T47D (cell line): ENCODE measurements at regions not wholly inside any gene's neighbourhood (a gene's known extent, or its start where the extent isn't known, plus 50 kb on each side); places are given as distances from the start of the nearest gene placed in this dataset.

Experiments
- DNase-seq, 2 experiments: peaks; one replicate each; pipeline versions ENCODE4 v3.0.0 to v3.0.0-alpha.2; 2011 to 2012; ENCODE audit warnings: low read depth in 1 of 2, low spot score in 1 of 2
- JUND ChIP-seq: IDR thresholded peaks from 2 replicates; pipeline ENCODE4 v1.6.1; 2012; ENCODE audit warnings: low read depth
- in situ Hi-C: cut with HindIII; loops from 2 replicates; pipeline ENCODE4 v1.10.0; 2016; ENCODE audit warnings: low sequenced_read_pairs, low pct_unique_long_range_greater_than_20kb

- in situ Hi-C loops: no loop called here
- DNase-seq: no peak
- no peak for TF ChIP-seq JUND
Observed at GRCh38 chr6:15849395-15849794, 186.6 kb upstream of the DTNBP1 start.

GRCh38 chr6:15845492-15845891 is 182.7 kb upstream of the DTNBP1 start:
- in situ Hi-C loops: no loop called here

GRCh38 chr6:15843764-15844163 is 180.9 kb upstream of the DTNBP1 start:
- no peak for TF ChIP-seq JUND
- in situ Hi-C loops: no loop called here
- DNase-seq: no peak

More at GRCh38 chr6:15845492-15845891, 182.7 kb upstream of the DTNBP1 start:
- TF ChIP-seq JUND: no peak
- no peak for DNase-seq

GRCh38 chr6:15843226-15843625 is 180.4 kb upstream of the DTNBP1 start:
- DNase-seq: no peak
- TF ChIP-seq JUND: no peak
- in situ Hi-C loops: no loop called here

GRCh38 chr6:15842727-15843117 is 179.9 kb upstream of the DTNBP1 start:
- in situ Hi-C loops: no loop called here
- DNase-seq: no peak
- TF ChIP-seq JUND: no peak

- no peak for DNase-seq
- no peak for TF ChIP-seq JUND
- in situ Hi-C loops: no loop called here
Observed at GRCh38 chr6:15841937-15842726, 179.3 kb upstream of the DTNBP1 start.

- no peak for DNase-seq
- in situ Hi-C loops: no loop called here
- TF ChIP-seq JUND: no peak
Observed at GRCh38 chr6:15839969-15840541, 177.2 kb upstream of the DTNBP1 start.

- in situ Hi-C loops: no loop called here
- no peak for DNase-seq
- no peak for TF ChIP-seq JUND
Observed at GRCh38 chr6:15837205-15837604, 174.4 kb upstream of the DTNBP1 start.

GRCh38 chr6:15832841-15833240 is 170.0 kb upstream of the DTNBP1 start:
- in situ Hi-C loops: no loop called here
- DNase-seq: no peak
- no peak for TF ChIP-seq JUND

GRCh38 chr6:15829156-15829555 is 166.3 kb upstream of the DTNBP1 start:
- no peak for TF ChIP-seq JUND
- DNase-seq: no peak
- in situ Hi-C loops: no loop called here

GRCh38 chr6:15827496-15828255 is 164.8 kb upstream of the DTNBP1 start:
- no peak for DNase-seq
- in situ Hi-C loops: no loop called here
- TF ChIP-seq JUND: no peak

GRCh38 chr6:15826814-15827318 is 164.0 kb upstream of the DTNBP1 start:
- no peak for DNase-seq
- TF ChIP-seq JUND: no peak
- in situ Hi-C loops: no loop called here
